GM21390 (cell line): ENCODE measurements at regions not wholly inside any gene's neighbourhood (a gene's known extent, or its start where the extent isn't known, plus 50 kb on each side); places are given as distances from the start of the nearest gene placed in this dataset.

ENCODE experiments used
- ATAC-seq: cut with Tn5 transposase; IDR thresholded peaks from one replicate; pipeline ENCODE4 v1.9.1; 2021; ENCODE audit not compliant: unreplicated experiment

DNA sequence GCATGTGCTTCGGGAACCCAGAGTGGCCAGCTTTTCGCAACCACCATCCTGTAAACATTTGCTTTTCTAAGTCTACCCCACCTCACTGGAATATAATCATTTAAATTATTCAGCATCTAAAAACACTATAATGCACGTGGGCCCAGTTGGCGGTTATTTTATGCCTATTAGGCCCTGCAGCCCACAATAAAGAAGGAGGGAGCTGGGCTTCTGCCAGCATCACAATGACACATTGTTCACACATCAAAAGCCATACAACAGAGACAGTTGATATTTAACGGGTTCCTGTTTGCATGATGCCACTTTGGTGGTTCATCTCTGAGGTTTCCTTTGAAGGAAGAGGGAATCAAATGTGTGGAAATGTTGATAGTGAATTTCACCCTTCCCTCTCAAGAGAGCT, 916.0 kb upstream of the CELF4 start:
- ATAC-seq, result no peak

DNA sequence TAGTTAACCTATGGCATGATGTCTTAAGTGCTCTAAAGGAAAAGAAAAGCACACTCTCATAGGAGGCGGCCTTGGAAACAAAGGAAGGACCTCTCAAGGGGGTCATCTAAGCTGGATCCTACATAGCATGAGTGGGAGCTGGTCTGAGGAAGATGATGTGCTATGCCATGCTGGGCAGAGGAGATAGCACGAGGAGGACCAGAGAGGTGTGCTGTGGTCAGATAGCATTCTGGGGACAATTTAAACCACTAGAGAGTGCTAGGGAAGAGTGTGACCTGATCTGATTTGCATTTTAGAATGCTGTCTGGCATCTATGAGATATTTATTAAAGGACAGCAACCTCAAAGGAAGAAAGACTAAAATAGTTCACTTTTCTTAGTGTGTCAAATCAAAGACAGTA, 910.1 kb upstream of the CELF4 start:
- ATAC-seq, result no peak

DNA sequence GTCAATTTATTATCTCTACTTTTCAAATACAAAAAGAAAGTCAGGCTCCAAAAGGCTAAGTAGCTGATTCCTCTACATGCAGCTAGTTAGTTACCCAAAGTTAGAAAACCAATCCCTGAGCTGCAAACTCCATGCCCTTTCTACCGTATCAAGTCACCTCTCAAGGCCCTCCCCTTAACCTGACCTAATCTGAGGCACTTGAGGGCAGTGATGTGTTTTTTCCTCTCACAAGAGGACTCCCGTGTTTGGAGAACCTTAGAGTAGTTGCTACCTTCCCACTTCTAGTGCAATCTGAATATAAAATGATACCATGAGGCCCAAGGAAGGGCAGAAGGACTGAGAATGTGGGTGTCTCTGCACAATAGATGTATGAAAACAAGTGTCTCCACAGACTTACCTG, 907.9 kb upstream of the CELF4 start:
- no peak for ATAC-seq

DNA sequence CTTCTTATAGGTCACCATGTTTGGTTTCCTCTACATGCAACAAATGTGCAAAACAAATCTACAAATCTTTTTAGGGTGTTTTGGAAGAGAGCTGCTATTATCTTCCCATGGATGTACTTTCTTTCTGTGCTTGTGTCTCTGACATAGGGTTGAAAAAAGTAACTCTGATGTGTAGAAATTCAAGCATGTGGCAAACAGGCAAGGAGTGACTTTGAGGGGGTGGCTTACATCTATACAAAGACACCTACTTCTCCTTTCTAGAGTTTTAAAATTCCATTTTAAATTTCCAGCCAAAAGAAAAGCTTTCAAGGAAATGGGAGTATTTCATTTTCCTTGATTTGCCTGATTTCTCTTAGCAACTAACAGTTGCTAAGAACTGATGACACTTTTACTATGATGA, 904.8 kb upstream of the CELF4 start:
- ATAC-seq, result no peak

- ATAC-seq, result no peak
These were observed 900.8 kb upstream of the CELF4 start for GRCh38 chr18:38466426-38466825.

GRCh38 chr18:38464024-38464423, 898.4 kb upstream of the CELF4 start:
- no peak for ATAC-seq

DNA sequence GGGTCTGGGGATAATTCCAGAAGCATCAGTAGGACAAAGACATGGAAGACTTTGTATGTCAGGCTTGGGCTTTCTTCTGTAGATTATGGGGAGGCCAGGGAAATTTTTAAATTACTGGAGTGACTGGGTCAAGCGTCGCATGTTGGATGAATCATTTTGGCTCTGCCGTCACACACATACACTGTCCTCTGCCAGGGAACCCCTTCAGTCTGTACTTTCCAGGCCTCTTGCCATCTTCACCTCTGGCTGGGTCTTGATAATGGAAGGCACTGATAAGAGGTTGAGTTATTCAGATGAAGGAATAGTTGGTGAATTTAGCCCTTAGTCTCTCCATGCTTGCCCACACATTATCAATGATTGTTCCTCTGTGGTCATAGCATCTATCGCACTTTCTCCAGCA, 895.1 kb upstream of the CELF4 start:
- ATAC-seq, result no peak

DNA sequence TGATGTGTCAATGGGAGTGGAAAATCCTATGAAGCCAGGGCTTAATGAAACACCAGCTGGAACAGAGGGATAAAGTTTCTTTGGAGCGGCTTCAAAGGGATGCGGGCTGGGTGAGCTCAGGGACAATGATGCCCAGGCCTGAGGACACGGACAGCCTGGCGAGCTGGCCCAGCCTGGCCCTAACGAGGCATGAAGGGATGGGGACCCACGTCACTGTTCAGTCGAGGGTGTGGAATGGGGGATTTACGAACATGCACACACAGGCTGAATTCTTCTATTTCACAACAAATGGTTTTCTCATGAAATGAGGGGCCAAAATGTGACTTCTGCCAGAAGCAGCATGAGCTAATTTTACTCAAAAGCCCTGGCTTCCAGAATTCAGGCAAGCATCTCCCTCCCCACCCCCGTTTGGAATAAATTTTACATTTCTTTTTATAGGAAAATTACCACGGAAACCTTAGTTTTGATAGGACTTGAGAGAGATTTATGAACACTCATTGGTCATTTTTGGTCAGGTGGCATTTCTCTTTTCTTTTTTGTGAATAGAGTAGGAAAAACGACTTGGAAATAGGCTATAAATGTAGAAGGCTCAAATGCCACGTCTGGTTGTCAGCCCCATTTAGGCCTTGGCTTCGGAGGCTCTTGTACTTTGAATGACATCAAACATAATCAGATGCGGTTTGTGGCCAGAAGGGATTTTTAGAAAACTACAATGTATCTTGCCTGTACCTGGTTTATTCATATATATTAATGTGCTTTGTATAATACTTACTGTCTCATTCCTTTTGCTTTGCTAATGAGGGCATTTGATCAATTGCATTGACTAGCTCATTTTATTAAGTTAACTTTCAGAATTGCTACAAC, 893.8 kb upstream of the CELF4 start:
- no peak for ATAC-seq

GRCh38 chr18:38458698-38459097, 893.1 kb upstream of the CELF4 start:
- no peak for ATAC-seq

DNA sequence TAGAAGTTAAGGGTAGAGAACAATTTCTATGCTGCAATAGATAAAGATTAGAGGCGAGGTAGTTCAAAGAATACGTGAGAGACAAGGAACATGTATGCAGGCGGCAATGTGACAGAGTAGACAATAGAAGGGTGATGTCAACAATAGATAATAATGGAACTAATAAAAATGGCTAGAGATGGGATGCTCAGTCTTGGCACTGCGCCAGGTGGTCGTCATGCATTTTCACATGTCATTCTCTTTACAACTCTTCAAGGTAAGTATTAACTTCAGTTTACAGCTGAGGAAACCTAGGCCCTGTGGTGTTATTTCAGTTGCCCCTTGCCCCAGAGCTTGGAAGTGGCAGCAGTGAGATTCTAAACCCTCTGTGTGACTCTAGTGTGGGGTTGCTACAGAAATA, 890.7 kb upstream of the CELF4 start:
- ATAC-seq, result no peak

DNA sequence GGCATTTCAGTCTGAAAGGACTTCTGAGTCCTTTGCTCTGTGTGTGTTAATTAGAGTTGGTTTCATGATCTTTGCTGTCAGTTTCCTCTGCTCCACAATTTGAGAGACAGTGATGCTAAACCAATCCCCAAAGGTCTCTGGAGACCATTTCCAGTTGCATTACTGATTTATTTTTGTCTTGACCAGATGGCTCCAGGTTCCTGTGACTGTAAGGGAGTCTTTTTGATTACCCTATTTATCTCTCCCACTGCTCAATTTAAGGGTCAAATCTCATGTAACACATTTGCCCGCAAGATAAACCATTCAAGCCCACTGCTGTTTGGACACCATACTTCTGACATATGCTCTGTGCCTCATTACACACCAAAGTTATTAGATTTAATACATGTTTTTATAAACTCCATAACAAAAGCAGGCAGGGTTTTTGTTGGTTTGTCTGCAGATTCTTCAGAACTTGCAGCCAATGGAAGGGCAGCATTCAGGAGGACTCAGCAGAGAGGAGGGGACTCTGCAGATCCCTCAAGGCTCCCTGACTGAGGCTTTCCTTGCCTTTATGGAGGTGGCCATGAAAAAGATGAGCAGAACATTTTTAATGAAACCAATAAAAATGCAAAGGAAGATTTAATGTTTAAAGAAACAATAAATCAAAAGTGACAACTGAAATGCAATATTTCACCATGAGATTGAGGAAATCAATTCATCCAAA, 889.3 kb upstream of the CELF4 start:
- ATAC-seq, result no peak

GRCh38 chr18:38453880-38454279, 888.3 kb upstream of the CELF4 start:
- ATAC-seq, result no peak

GRCh38 chr18:38450876-38451275, 885.3 kb upstream of the CELF4 start:
- no peak for ATAC-seq

GRCh38 chr18:38445804-38446145, 880.2 kb upstream of the CELF4 start:
- no peak for ATAC-seq

- no peak for ATAC-seq
These were observed 879.6 kb upstream of the CELF4 start for GRCh38 chr18:38444971-38445803.

- ATAC-seq, result no peak
These were observed 862.1 kb upstream of the CELF4 start for GRCh38 chr18:38427736-38428135.

- no peak for ATAC-seq
These were observed 861.6 kb upstream of the CELF4 start for GRCh38 chr18:38427234-38427633.

DNA sequence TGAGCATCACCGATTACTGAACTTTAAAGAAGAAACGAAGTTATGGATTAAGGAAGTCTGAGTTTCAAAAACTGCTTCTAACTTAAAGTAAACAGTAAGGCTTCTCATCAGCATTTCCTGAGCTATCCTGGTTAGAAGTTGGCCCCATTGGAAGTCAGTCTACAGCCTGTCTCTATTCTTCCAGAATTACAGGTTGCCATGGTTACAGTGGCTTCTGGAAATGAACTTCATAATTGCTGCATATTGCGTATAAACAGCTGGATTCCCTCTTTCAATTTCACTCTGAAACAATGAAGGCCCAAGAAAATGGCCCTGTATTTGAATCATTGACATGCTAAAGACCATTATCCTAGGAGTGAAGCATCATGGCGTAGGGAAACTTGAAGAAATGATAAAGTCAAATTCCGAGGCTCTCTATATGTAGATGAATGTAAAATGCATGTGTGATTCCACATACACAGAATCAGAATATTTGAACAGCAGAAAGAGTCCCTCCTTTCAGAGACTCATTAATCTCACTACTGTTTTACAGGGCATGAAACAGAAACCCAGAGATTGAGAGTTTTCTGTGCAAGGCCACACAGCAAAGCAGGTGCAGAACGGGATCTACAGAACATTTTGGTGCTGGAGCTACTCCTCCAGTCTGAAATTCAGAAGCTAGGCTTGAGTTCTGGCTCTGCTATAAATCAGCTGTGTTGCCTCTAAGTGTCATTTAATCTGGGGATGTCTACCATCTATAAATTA, 856.4 kb upstream of the CELF4 start:
- no peak for ATAC-seq

- no peak for ATAC-seq
These were observed 855.4 kb upstream of the CELF4 start for GRCh38 chr18:38421021-38421420.

DNA sequence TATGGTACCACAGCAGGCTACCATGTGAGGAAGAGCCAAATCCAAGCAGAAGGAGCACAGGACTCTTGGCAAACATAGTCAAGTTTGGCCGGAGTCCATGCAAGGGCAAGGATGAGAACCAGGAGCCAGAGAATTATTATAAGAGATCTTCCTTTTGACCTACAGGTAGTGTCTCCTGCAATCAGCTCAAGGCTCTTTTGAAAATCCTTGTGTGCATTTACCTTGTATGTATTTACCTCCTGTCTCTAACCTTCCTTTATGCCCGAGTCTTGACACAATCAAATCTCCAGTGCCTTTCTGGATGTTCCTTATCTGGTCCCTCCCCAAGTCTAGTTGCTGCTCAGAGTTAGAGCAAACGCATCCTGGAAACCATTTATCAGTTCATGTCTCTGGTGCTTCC, 855.0 kb upstream of the CELF4 start:
- ATAC-seq, result no peak

DNA sequence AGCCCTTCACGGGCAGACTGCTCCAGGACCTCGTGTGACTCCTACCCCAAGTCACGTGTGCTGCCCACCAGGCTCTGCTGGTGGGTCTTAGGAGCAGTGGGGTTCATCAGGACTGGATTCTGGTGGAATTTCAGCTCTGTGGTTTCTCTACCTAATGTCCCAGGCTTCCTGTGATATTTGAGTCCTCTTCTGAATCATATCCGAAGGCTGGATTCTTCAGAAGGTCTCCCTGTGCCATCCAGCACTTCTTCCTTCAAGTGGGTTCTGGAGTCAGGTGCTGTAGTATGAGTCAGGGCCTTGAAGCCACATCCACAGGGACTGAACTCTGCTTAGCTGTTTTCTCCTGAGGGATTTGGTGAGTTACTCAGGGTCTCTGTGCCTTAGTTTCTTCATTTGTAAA, 850.2 kb upstream of the CELF4 start:
- no peak for ATAC-seq
